Right lobe of liver (tissue), 6 donors: ENCODE measurements at regions not wholly inside any gene's neighbourhood (a gene's known extent, or its start where the extent isn't known, plus 50 kb on each side); places are given as distances from the start of the nearest gene placed in this dataset.

Experiments
- ATAC-seq, 4 donors: fragments of 200-7000 bp; cut with Tn5 transposase; one replicate each; pipeline ENCODE4 v1.9.1; 2020; ENCODE audit warnings: mild to moderate bottlenecking in 4 of 4, moderate library complexity in 4 of 4
- DNase-seq, 3 donors: peaks; one replicate each; pipeline ENCODE4 v3.0.0-alpha.2; 2020
- H3K27ac ChIP-seq, 3 donors: fragments of 200-600 bp; one replicate each; pipeline ENCODE4 v1.8.0; 2022
- H3K27me3 ChIP-seq, 2 donors: fragments of 200-600 bp; one replicate each; pipeline ENCODE4 v1.8.0; 2022
- H3K36me3 ChIP-seq, 4 donors: fragments of 200-600 bp; sonication (generic) in 1 of 4; one replicate each; pipeline versions ENCODE4 v1.5.1 to v1.8.0; 2017 to 2022; ENCODE audit warnings: control low read depth in 1 of 4
- H3K4me1 ChIP-seq, 4 donors: fragments of 200-600 bp; sonication (generic) in 1 of 4; one replicate each; pipeline versions ENCODE4 v1.5.1 to v1.8.0; 2017 to 2022; ENCODE audit warnings: control low read depth in 1 of 4
- H3K4me3 ChIP-seq, 3 donors: fragments of 200-600 bp; one replicate each; pipeline ENCODE4 v1.8.0; 2022
- H3K9me3 ChIP-seq, 4 donors: fragments of 200-600 bp; sonication (generic) in 1 of 4; one replicate each; pipeline versions ENCODE4 v1.5.1 to v1.8.0; 2017 to 2022; ENCODE audit warnings: control low read depth in 1 of 4
- POLR2A ChIP-seq: fragments of 450-650 bp; IDR thresholded peaks from one replicate; pipeline ENCODE4 v1.6.1; 2017; ENCODE audit warnings: antibody characterized with exemption, mild to moderate bottlenecking
- WGBS: methylation state at CpG from one replicate; pipeline ENCODE4 v1.1.6; 2018; ENCODE audit warnings: low coverage, low lambda C conversion rate; ENCODE audit not compliant: insufficient coverage; ENCODE audit errors: missing lambda C conversion rate; 5-methylcytosine and 5-hydroxymethylcytosine counted together
- intact Hi-C, 2 donors: fragments of 100-400 bp; cut with DNase I; formaldehyde crosslinking; loops; one replicate each; pipeline versions ENCODE4 v1.11.2 to v1.14.1; 2022
- TF ChIP-seq, protein P1 (sequence below), 4 donors: fragments of 200-600 bp in 3 of 4; fragments of 450-650 bp in 1 of 4; IDR thresholded peaks; one replicate each; pipeline versions ENCODE4 v1.5.1 to v1.8.0; 2016 to 2022; ENCODE audit warnings: antibody characterized with exemption in 4 of 4, mild to moderate bottlenecking in 2 of 4
- donor health status: DM: no; HTN: yes; CAD: no.
- donor health status: DM: no; HTN: no; CAD: no.
- donor health status: DM: no; HTN: no; CAD: no.
- donor health status: DM: no; HTN: yes; CAD: no.
- donor health status: DM: no; HTN: yes; CAD: no.

DNA sequence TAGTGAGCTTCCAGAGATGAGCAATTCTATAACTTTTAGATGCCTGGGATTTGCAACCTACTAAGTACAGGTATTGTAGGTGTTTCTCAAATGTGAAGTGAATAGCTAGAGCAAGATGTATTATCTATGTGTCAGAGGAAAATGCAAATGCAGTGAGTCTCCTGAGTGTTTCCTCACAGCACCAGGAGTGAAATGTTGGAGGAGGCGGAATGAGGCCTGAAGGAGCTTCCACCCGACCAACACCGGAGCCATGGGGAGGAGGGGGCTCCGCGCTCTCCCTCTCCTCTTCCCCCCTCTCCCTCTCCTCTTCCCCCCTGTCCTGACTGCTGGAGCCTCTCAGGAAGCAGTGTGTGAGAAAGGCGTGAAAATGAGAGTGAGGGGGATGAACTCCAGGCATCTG is 79.9 kb upstream of the RNF32 start:
- H3K4me3 ChIP-seq, result no peak overlapping the region
- no peak overlapping the region for H3K27ac ChIP-seq
- ATAC-seq (no peak), DNase-seq (no peak)
- no peaks in the 10 kb centered on the region for H3K27me3 ChIP-seq
- H3K36me3 ChIP-seq, result no peaks in the 10 kb centered on the region
- intact Hi-C loops, result no loop called here
- H3K9me3 ChIP-seq, result no peaks in the 10 kb centered on the region
- H3K4me1 ChIP-seq, result peaks cover 0 to 7% (median 0%) of the 10 kb centered on the region in 4 donors
- 67% methylated on average over 6 of the region's 6 CpGs for WGBS
- TF ChIP-seq, protein P1, sequence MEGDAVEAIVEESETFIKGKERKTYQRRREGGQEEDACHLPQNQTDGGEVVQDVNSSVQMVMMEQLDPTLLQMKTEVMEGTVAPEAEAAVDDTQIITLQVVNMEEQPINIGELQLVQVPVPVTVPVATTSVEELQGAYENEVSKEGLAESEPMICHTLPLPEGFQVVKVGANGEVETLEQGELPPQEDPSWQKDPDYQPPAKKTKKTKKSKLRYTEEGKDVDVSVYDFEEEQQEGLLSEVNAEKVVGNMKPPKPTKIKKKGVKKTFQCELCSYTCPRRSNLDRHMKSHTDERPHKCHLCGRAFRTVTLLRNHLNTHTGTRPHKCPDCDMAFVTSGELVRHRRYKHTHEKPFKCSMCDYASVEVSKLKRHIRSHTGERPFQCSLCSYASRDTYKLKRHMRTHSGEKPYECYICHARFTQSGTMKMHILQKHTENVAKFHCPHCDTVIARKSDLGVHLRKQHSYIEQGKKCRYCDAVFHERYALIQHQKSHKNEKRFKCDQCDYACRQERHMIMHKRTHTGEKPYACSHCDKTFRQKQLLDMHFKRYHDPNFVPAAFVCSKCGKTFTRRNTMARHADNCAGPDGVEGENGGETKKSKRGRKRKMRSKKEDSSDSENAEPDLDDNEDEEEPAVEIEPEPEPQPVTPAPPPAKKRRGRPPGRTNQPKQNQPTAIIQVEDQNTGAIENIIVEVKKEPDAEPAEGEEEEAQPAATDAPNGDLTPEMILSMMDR (IDR thresholded peaks at IDR 0.05), result no peak
- TF ChIP-seq POLR2A, result no peak

DNA sequence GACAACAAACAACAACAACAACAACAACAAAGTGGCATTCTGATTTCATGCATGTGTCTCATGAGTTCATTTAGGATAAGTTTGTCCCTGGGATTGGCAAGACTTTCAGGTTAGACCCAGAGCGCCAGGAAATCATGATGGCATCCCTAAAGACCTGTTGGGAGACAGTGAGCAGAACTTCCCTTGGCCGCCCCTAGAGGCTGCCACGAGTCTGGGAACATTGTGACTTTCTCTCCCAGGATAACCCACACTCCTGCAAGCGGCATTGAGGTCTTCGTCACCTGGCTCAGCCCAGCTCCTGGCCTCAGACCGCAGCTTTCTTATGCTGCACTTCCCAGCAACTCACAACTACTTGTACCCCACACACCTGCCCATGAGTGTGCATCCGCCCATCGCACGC is 80.5 kb upstream of the RNF32 start:
- Histone ChIP-seq H3K27ac (no peak overlapping the region), H3K9me3 (no peaks in the 10 kb centered on the region), H3K27me3 (no peaks in the 10 kb centered on the region), H3K4me1 (peaks cover 0 to 5% (median 0%) of the 10 kb centered on the region in 4 donors), H3K4me3 (no peak overlapping the region), H3K36me3 (no peaks in the 10 kb centered on the region)
- DNase-seq, result no peak
- TF ChIP-seq, protein P1 (IDR thresholded peaks at IDR 0.05), result peak in 1 of 4 donors; percentile 23
- TF ChIP-seq POLR2A, result no peak
- intact Hi-C loops, result no loop called here
- 94% methylated on average over 3 of the region's 9 CpGs for WGBS
- peak; percentile 42 to 63 (median 51) for ATAC-seq

DNA sequence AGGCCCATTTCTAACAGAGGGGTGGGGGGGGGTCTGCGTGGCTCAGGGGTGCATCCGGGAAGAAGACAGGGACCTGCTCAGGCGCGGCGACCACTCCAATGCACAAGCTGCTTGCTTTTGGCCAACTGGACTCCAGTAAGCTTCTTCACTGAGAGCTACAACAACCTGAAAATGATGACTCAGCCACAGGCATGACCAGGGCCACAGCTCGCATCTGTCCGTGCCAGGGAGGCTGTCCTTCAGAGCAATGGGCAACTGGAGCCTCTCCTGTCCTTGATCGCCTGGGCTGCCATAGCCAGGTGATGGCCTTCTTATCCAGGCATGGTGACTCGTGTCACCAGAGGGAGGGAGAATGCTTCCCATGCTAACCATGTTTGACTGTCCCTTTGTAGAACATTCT is 81.6 kb upstream of the RNF32 start:
- no peak for TF ChIP-seq POLR2A
- TF ChIP-seq, protein P1 (IDR thresholded peaks at IDR 0.05), result no peak
- Histone ChIP-seq H3K27me3 (no peaks in the 10 kb centered on the region), H3K4me1 (no peaks in the 10 kb centered on the region), H3K36me3 (no peaks in the 10 kb centered on the region), H3K27ac (no peak overlapping the region), H3K4me3 (no peak overlapping the region), H3K9me3 (no peaks in the 10 kb centered on the region)
- DNase-seq, result no peak
- intact Hi-C loops, result no loop called here
- peak in 1 of 4 donors; percentile 31 for ATAC-seq
- 60% methylated on average over 1 of the region's 9 CpGs for WGBS

GRCh38 chr7:156558198-156558597 is 82.4 kb upstream of the RNF32 start:
- intact Hi-C loops, result no loop called here
- ATAC-seq (peak in 1 of 4 donors; percentile 69), DNase-seq (no peak)
- H3K9me3 ChIP-seq, result no peaks in the 10 kb centered on the region
- H3K36me3 ChIP-seq, result no peaks in the 10 kb centered on the region
- H3K27ac ChIP-seq, result no peak overlapping the region
- no peak overlapping the region for H3K4me3 ChIP-seq
- H3K4me1 ChIP-seq, result no peaks in the 10 kb centered on the region
- 76% methylated on average over 4 of the region's 4 CpGs for WGBS
- TF ChIP-seq POLR2A, result no peak
- TF ChIP-seq, protein P1 (IDR thresholded peaks at IDR 0.05), result no peak
- no peaks in the 10 kb centered on the region for H3K27me3 ChIP-seq

DNA sequence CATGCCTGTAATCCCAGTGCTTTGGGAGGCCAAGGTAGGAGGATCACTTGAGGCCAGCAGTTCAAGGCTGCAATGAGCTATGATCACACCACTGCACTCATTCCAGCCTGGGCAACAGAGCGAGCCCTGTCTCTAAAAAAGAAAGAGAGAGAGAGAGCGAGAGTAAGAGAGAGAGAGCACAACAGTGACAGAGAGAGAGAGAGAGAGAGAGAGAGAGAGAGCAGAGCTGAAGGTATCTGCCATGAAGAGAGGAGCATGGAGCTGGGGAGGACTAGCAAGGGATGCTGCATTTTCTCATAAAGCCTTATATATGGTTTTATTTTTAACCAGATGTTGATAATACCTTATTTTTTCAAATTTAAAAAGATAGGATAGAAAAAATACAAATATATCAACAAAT is 84.5 kb upstream of the RNF32 start:
- intact Hi-C loops, result no loop called here
- H3K4me3 ChIP-seq, result no peak overlapping the region
- H3K27ac ChIP-seq, result no peak overlapping the region
- DNase-seq (no peak), ATAC-seq (no peak)
- H3K36me3 ChIP-seq, result no peaks in the 10 kb centered on the region
- no peaks in the 10 kb centered on the region for H3K27me3 ChIP-seq
- no peaks in the 10 kb centered on the region for H3K4me1 ChIP-seq
- TF ChIP-seq, protein P1 (IDR thresholded peaks at IDR 0.05), result no peak
- TF ChIP-seq POLR2A, result no peak
- 83% methylated on average over 1 of the region's 2 CpGs for WGBS
- H3K9me3 ChIP-seq, result no peaks in the 10 kb centered on the region
